HFFc6 (cell line): ENCODE measurements at regions not wholly inside any gene's neighbourhood (a gene's known extent, or its start where the extent isn't known, plus 50 kb on each side); places are given as distances from the start of the nearest gene placed in this dataset.

Experiments used
- DNase-seq: peaks from one replicate; pipeline ENCODE4 v3.0.0-alpha.2; 2018
- H3K27ac Mint-ChIP-seq: 2 replicates; pipeline ENCODE4 v1.8.0; 2020; ENCODE audit warnings: mild to moderate bottlenecking, mixed read lengths
- H3K27me3 Mint-ChIP-seq: 2 replicates; pipeline ENCODE4 v1.8.0; 2021; ENCODE audit warnings: mild to moderate bottlenecking, moderate library complexity, mixed read lengths; ENCODE audit not compliant: insufficient read depth
- H3K36me3 Mint-ChIP-seq: 2 replicates; pipeline ENCODE4 v1.8.0; 2021; ENCODE audit warnings: low read depth, mixed read lengths
- H3K4me1 Mint-ChIP-seq: 2 replicates; pipeline ENCODE4 v1.8.0; 2020; ENCODE audit warnings: low read depth, mixed read lengths
- H3K4me3 Mint-ChIP-seq: 2 replicates; pipeline ENCODE4 v1.8.0; 2020; ENCODE audit warnings: mild to moderate bottlenecking, moderate library complexity, mixed read lengths
- H3K9me3 Mint-ChIP-seq: 2 replicates; pipeline ENCODE4 v1.8.0; 2020; ENCODE audit warnings: mild to moderate bottlenecking, mixed read lengths
- TF ChIP-seq, protein P1 (sequence below): fragments of 200-600 bp; sonication (generic); IDR thresholded peaks from 2 replicates; pipeline ENCODE4 v1.5.0; 2021; ENCODE audit warnings: antibody characterized with exemption, mild to moderate bottlenecking

DNA sequence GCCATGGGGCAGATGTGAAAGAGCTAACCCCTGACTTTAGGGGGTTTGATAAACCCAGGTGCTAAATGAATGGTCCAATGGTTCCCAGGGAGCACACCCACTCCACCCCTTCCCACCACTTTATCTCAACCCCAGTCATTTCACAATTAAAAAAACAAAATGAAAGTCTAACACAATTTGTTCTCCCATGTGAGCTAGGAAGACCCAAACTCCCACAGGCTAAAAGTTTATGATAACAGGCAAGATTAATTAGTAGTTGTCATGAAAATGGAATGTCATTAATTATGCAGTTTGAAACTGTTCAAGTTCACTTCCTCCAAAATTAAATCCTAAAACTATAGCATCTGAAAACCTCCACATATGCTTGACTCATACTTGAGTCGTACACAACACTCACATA is 63.3 kb upstream of the TPM1 start:
- H3K27me3 Mint-ChIP-seq, result no peaks in the 10 kb centered on the region
- H3K27ac Mint-ChIP-seq, result peak overlapping the region; percentile 92
- H3K4me3 Mint-ChIP-seq, result peak overlapping the region; percentile 64
- no peaks in the 10 kb centered on the region for H3K36me3 Mint-ChIP-seq
- peaks cover 54% of the 10 kb centered on the region for H3K4me1 Mint-ChIP-seq
- TF ChIP-seq, protein P1, sequence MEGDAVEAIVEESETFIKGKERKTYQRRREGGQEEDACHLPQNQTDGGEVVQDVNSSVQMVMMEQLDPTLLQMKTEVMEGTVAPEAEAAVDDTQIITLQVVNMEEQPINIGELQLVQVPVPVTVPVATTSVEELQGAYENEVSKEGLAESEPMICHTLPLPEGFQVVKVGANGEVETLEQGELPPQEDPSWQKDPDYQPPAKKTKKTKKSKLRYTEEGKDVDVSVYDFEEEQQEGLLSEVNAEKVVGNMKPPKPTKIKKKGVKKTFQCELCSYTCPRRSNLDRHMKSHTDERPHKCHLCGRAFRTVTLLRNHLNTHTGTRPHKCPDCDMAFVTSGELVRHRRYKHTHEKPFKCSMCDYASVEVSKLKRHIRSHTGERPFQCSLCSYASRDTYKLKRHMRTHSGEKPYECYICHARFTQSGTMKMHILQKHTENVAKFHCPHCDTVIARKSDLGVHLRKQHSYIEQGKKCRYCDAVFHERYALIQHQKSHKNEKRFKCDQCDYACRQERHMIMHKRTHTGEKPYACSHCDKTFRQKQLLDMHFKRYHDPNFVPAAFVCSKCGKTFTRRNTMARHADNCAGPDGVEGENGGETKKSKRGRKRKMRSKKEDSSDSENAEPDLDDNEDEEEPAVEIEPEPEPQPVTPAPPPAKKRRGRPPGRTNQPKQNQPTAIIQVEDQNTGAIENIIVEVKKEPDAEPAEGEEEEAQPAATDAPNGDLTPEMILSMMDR, result no peak
- no peak for DNase-seq
- no peaks in the 10 kb centered on the region for H3K9me3 Mint-ChIP-seq

DNA sequence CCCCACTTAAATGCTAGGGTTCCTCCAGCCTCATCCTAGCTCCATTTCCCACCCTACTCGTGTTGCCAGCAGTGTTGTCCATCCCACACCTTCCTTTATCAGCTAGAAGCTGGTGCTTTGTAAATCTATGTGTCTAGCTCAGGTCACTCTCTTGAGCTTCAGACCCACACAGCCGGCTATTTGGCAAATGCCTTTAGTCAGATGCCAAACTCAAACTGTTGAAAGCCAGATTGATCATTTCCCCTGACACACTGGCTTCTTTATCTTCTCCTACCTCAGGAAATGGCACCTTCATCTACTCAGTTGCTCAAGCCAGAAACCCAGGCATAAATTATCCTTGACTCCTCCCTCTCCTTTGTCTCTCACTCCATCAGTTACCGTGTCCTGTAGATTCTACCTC is 61.5 kb upstream of the TPM1 start:
- TF ChIP-seq, protein P1, result no peak
- peaks cover 52% of the 10 kb centered on the region for H3K4me1 Mint-ChIP-seq
- DNase-seq, result no peak
- H3K36me3 Mint-ChIP-seq, result no peaks in the 10 kb centered on the region
- H3K27ac Mint-ChIP-seq, result no peak overlapping the region
- no peaks in the 10 kb centered on the region for H3K27me3 Mint-ChIP-seq
- no peak overlapping the region for H3K4me3 Mint-ChIP-seq
- H3K9me3 Mint-ChIP-seq, result no peaks in the 10 kb centered on the region

DNA sequence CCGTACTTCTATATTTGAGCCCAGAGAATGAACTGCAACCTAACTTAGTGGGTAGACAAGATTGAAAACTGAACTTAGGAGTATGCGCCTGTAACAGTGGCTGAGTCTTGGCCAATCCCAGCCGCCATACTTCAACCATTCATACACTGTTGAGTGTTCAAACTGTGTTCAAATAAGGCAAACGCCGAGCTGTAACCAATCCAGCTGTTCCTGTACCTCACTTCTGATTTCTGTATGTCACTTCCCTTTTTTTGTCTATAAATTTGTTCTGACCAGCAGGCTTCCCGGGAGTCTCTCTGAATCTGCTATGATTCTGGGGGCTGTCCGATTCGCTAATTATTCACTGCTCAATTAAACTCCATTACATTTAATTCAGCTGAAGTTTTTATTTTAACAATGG is 58.6 kb upstream of the TPM1 start:
- peaks cover 32% of the 10 kb centered on the region for H3K4me1 Mint-ChIP-seq
- no peak overlapping the region for H3K4me3 Mint-ChIP-seq
- no peaks in the 10 kb centered on the region; the same call in 1 of the 2 replicates for H3K36me3 Mint-ChIP-seq
- TF ChIP-seq, protein P1, result no peak
- H3K9me3 Mint-ChIP-seq, result no peaks in the 10 kb centered on the region
- H3K27me3 Mint-ChIP-seq, result no peaks in the 10 kb centered on the region
- no peak for DNase-seq
- no peak overlapping the region for H3K27ac Mint-ChIP-seq

- no peaks in the 10 kb centered on the region for H3K27me3 Mint-ChIP-seq
- no peaks in the 10 kb centered on the region; the same call in 1 of the 2 replicates for H3K36me3 Mint-ChIP-seq
- H3K27ac Mint-ChIP-seq, result peak overlapping the region; percentile 48
- peaks cover 26% of the 10 kb centered on the region for H3K4me1 Mint-ChIP-seq
- no peaks in the 10 kb centered on the region for H3K9me3 Mint-ChIP-seq
- DNase-seq, result peak; percentile 63
- H3K4me3 Mint-ChIP-seq, result peak overlapping the region; percentile 13
- TF ChIP-seq, protein P1, result no peak
Observed at GRCh38 chr15:62985768-62986167, 56.8 kb upstream of the TPM1 start.

DNA sequence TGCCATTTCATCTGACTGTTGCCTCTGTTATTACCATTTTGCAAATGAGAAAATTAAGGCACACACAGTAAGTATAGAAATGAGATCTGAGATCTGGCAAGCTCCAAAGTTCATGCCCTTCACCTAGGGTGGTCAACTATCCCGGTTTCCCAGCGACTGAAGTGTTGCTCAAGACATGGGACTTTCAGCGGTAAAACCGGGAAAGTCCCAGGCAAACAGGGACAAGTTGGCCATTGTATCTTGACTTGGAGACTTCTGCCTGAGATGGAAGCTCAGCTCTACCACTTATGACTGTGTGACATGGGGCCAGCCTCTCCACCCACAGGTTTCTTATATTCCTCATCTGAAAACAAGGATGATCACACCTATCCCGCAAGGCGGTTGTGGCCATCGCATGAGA is 55.6 kb upstream of the TPM1 start:
- H3K27ac Mint-ChIP-seq, result no peak overlapping the region
- no peaks in the 10 kb centered on the region for H3K9me3 Mint-ChIP-seq
- no peak for DNase-seq
- no peaks in the 10 kb centered on the region; the same call in 1 of the 2 replicates for H3K36me3 Mint-ChIP-seq
- TF ChIP-seq, protein P1, result no peak
- no peaks in the 10 kb centered on the region for H3K27me3 Mint-ChIP-seq
- peaks cover 30% of the 10 kb centered on the region for H3K4me1 Mint-ChIP-seq
- no peak overlapping the region for H3K4me3 Mint-ChIP-seq

- no peak for DNase-seq
- no peaks in the 10 kb centered on the region for H3K9me3 Mint-ChIP-seq
- H3K27ac Mint-ChIP-seq, result no peak overlapping the region
- TF ChIP-seq, protein P1, result no peak
- peaks cover 41% of the 10 kb centered on the region for H3K4me1 Mint-ChIP-seq
- no peaks in the 10 kb centered on the region; the same call in 1 of the 2 replicates for H3K36me3 Mint-ChIP-seq
- H3K4me3 Mint-ChIP-seq, result no peak overlapping the region
- no peaks in the 10 kb centered on the region for H3K27me3 Mint-ChIP-seq
Observed at GRCh38 chr15:62988701-62989100, 53.8 kb upstream of the TPM1 start.
